ENCODE measurements at regions not wholly inside any gene's neighbourhood (a gene's known extent, or its start where the extent isn't known, plus 50 kb on each side); places are given as distances from the start of the nearest gene placed in this dataset.

- TF ChIP-seq CTCF (conservative IDR thresholded peaks at IDR 0.05; ENCODE audit: low read depth in 2 of 2) (no peak), POLR2AphosphoS5 (IDR thresholded peaks at IDR 0.05; ENCODE audit: low read depth) (no peak), EZH2 (IDR thresholded peaks at IDR 0.05; ENCODE audit: low read depth, unreplicated experiment) (no peak), EZH2phosphoT487 (IDR thresholded peaks at IDR 0.05; ENCODE audit: unreplicated experiment) (no peak), NANOG (IDR thresholded peaks at IDR 0.05; ENCODE audit: borderline replicate concordance) (no peak), CREB1 (CRISPR knock-in tag; IDR thresholded peaks at IDR 0.05; ENCODE audit: low read depth) (no peak)
These were observed 179.6 kb upstream of the STT3B start for GRCh38 chr3:31353166-31353565.
